ENCODE measurements at regions not wholly inside any gene's neighbourhood (a gene's known extent, or its start where the extent isn't known, plus 50 kb on each side); places are given as distances from the start of the nearest gene placed in this dataset.

GRCh38 chr3:118435851-118436350 is 598.7 kb downstream of the IGSF11 start:
- TF ChIP-seq CTCF (IDR thresholded peaks at IDR 0.05), result no peak
- TF ChIP-seq POLR2AphosphoS5 (IDR thresholded peaks at IDR 0.05), result no peak

Measured in prostate gland (tissue), 2 donors.